IMR-90 (cell line): ENCODE measurements at regions not wholly inside any gene's neighbourhood (a gene's known extent, or its start where the extent isn't known, plus 50 kb on each side); places are given as distances from the start of the nearest gene placed in this dataset.

Experiments
- BHLHE40 ChIP-seq: fragments of 150-350 bp; IDR thresholded peaks from 2 replicates; pipeline ENCODE4 v1.6.1; 2016; ENCODE audit warnings: mild to moderate bottlenecking, low read depth, low read length
- CEBPB ChIP-seq: IDR thresholded peaks from 2 replicates; pipeline ENCODE4 v1.6.1; 2012; ENCODE audit warnings: low read depth, low read length, improper control_type of control experiment
- CHD1 ChIP-seq: IDR thresholded peaks from 2 replicates; pipeline ENCODE4 v1.6.1; 2012; ENCODE audit warnings: low read depth, low read length, improper control_type of control experiment
- FOS ChIP-seq: fragments of 150-350 bp; IDR thresholded peaks from 2 replicates; pipeline ENCODE4 v1.6.1; 2016; ENCODE audit warnings: low read depth, low read length
- MAFK ChIP-seq: IDR thresholded peaks from 2 replicates; pipeline ENCODE4 v1.6.1; 2012; ENCODE audit warnings: low read depth, low read length, improper control_type of control experiment
- MAZ ChIP-seq: IDR thresholded peaks from 2 replicates; pipeline ENCODE4 v1.6.1; 2012; ENCODE audit warnings: low read depth, mild to moderate bottlenecking, low read length, improper control_type of control experiment, moderate library complexity, borderline replicate concordance
- POLR2A ChIP-seq: IDR thresholded peaks from 2 replicates; pipeline ENCODE4 v1.6.1; 2012; ENCODE audit warnings: mild to moderate bottlenecking, low read depth, low read length
- RAD21 ChIP-seq: IDR thresholded peaks from 2 replicates; pipeline ENCODE4 v1.6.1; 2012; ENCODE audit warnings: low read length, improper control_type of control experiment
- RFX5 ChIP-seq: IDR thresholded peaks from 2 replicates; pipeline ENCODE4 v1.8.0; 2012; ENCODE audit warnings: low read depth, mild to moderate bottlenecking, low read length, moderate library complexity
- SMC3 ChIP-seq: fragments of 150-350 bp; IDR thresholded peaks from 2 replicates; pipeline ENCODE4 v1.6.1; 2016; ENCODE audit warnings: low read depth, mild to moderate bottlenecking, antibody characterized with exemption, low read length, moderate library complexity
- TF ChIP-seq, protein P1 (sequence below): conservative IDR thresholded peaks from 2 replicates; pipeline ENCODE4 v1.5.1; 2012; ENCODE audit warnings: mild to moderate bottlenecking, low read depth, low read length, improper control_type of control experiment
- TF ChIP-seq, protein P2 (sequence below): fragments of 150-350 bp; IDR thresholded peaks from 2 replicates; pipeline ENCODE4 v1.6.1; 2016; ENCODE audit warnings: low read depth, mild to moderate bottlenecking, low read length, moderate library complexity, borderline replicate concordance
- TF ChIP-seq, protein P3 (sequence below): fragments of 150-350 bp; IDR thresholded peaks from 2 replicates; pipeline ENCODE4 v1.6.1; 2017; ENCODE audit warnings: mild to moderate bottlenecking, antibody characterized with exemption, low read length, low read depth

- TF ChIP-seq MAZ (no peak), CEBPB (no peak), POLR2A (no peak), CHD1 (no peak), SMC3 (no peak), RFX5 (no peak), FOS (no peak), MAFK (no peak), BHLHE40 (no peak), RAD21 (no peak)
- TF ChIP-seq, protein P1, sequence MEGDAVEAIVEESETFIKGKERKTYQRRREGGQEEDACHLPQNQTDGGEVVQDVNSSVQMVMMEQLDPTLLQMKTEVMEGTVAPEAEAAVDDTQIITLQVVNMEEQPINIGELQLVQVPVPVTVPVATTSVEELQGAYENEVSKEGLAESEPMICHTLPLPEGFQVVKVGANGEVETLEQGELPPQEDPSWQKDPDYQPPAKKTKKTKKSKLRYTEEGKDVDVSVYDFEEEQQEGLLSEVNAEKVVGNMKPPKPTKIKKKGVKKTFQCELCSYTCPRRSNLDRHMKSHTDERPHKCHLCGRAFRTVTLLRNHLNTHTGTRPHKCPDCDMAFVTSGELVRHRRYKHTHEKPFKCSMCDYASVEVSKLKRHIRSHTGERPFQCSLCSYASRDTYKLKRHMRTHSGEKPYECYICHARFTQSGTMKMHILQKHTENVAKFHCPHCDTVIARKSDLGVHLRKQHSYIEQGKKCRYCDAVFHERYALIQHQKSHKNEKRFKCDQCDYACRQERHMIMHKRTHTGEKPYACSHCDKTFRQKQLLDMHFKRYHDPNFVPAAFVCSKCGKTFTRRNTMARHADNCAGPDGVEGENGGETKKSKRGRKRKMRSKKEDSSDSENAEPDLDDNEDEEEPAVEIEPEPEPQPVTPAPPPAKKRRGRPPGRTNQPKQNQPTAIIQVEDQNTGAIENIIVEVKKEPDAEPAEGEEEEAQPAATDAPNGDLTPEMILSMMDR = no peak
- TF ChIP-seq, protein P2, sequence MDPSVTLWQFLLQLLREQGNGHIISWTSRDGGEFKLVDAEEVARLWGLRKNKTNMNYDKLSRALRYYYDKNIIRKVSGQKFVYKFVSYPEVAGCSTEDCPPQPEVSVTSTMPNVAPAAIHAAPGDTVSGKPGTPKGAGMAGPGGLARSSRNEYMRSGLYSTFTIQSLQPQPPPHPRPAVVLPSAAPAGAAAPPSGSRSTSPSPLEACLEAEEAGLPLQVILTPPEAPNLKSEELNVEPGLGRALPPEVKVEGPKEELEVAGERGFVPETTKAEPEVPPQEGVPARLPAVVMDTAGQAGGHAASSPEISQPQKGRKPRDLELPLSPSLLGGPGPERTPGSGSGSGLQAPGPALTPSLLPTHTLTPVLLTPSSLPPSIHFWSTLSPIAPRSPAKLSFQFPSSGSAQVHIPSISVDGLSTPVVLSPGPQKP = no peak
- TF ChIP-seq, protein P3, sequence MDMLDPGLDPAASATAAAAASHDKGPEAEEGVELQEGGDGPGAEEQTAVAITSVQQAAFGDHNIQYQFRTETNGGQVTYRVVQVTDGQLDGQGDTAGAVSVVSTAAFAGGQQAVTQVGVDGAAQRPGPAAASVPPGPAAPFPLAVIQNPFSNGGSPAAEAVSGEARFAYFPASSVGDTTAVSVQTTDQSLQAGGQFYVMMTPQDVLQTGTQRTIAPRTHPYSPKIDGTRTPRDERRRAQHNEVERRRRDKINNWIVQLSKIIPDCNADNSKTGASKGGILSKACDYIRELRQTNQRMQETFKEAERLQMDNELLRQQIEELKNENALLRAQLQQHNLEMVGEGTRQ = no peak
Measured at GRCh38 chr1:195197116-195197515, 1411.1 kb downstream of the KCNT2 start.
